ENCODE measurements at regions not wholly inside any gene's neighbourhood (a gene's known extent, or its start where the extent isn't known, plus 50 kb on each side); places are given as distances from the start of the nearest gene placed in this dataset.
"Not testable (repeated sequence)": the region's sequence is repeated elsewhere in the genome, so short reads cannot be mapped to it uniquely, and the experiment has no call there.

DNA sequence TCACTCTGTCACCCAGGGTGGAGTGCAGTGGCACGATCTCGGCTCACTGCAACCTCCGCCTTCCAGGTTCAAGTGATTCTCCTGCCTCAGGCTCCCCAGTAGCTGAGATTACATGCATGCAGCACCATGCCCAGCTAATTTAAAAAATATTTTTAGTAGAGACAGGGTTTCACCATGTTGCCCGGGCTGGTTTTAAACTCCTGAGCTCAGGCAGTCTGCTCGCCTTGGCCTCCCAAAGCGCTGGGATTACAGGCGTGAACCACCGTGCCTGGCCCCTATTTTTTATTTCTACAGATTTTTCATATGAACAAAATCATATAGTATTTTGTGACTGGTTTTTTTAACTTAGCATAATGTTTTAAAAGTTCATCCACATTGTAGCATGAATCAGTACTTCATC lies 310.6 kb downstream of the RPS24 start:
- not testable (repeated sequence) for DNase-seq (ENCODE audit: low spot score)

DNA sequence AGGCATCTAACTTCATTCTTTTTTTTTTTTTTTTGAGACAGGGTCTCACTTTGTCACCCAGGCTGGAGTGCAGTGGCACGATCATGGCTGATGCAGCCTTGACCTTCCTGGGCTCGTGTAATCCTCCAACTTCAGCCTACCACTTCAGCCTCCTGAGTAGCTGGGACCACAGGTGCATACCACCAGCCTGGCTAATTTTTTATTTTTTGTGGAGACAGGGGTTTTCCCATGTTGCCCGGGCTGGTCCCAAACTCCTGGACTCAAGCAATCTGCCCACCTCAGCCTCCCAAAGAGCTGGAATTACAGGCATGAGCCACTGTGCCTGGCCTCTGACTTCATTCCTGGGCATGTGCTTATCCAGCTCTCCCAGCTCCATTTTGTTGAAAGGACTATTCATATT lies 311.9 kb downstream of the RPS24 start:
- not testable (repeated sequence) for DNase-seq (ENCODE audit: low spot score)

DNA sequence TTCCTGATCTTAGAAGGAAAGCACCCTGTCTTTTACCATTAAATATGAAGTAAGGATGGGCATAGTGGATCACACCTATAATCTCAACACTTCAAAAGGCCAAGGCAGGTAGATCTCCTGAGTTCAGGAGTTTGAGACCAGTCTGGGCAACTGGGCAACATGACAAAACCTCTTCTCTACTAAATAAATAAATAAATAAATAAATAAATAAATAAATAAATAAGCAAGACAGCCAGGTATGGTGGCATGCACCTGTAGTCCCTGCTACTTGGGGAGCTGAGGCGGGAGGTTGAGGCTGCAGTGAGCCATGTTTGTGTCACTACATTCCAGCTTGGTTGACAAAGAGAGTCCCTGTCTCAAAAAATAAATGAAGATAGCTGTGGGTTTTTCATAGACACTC lies 313.1 kb downstream of the RPS24 start:
- DNase-seq (ENCODE audit: low spot score), result no peak

DNA sequence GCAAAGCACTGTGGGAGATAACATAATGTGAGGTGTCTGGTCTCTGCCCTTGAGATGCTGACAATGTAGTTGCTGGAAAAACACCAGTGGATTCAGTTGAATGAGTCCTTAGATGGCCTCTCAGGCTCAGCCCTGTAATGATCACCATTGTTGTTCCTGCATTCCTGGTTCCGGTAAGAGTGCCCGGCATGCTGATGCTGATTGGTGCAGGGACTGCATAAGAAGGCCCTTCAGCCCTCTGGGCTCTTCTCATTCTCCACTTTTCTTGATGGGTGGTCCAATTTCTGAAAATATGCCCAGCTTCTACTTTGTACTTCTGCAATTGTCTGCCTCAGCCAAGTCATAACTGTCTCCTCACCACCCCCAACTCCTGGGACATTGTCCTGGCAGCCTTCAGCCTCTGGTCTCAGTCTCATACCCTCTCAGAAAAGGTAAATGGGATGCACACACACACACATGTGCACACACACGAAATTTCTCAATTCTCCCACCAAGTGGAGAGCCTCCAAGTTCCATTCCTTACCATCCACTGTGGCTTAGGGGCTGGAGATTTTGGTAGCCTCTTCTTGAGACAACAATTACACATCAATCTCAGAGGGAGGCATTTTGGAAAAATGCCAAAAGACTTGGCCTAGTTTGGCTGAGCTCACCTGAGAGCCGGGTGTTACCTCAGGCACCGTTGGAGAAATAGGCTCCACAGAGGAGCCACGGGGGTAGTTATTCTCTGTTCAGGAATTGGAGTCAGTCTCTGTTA lies 314.9 kb downstream of the RPS24 start:
- DNase-seq (ENCODE audit: low spot score), result no peak

DNA sequence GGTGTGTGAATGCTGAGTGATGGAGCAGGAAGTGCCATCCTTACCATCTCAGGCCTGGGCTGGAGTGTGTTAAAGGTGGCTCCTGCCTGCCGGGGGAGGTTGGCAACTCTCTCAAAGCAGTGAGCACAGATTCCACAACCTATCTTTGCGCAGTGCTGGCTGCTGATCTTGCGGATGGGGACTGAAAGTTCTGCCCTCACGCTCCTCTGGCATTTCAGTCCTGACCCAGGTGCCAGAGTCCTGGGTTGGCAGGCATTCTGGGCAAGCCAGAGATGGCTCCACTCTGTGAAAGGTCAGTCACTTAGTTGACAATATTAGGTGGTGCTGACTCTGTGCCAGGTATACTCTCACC lies 315.5 kb downstream of the RPS24 start:
- DNase-seq (ENCODE audit: low spot score), result no peak

DNA sequence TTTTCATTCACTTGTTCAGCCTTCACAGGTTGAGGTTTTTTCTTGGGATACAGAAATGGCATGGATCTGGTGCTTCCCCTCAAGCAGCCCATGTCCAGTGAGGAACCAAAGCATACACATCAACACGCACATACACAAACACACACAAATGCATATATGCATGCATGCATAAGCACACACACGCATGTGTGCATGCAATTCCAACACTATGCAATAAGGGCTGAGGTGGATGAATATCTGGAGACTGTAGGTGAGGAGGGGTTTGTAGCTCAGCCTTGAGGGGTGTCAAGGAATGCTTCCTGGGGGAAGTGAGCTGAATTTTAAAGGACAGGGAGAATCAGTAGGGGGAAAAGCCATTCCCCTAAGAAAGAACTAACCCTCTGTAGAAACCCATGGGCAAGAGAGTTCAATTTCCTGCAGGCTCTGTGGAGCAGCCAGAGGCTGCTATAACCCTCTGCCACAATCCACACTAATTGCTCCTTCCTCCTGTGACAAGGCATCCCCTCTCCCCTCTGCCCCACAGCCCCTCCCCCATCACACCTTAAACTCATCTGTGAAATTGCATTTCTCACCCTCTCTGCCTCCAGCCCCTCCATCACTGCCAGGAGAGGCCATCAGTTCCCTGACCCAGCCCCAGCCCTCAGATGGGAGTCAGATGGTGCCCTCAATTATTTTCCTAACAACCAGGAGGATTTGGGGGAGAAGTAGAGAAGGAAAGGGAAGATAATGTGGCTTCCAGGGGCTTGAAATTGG lies 316.4 kb downstream of the RPS24 start:
- no peak for DNase-seq (ENCODE audit: low spot score)

DNA sequence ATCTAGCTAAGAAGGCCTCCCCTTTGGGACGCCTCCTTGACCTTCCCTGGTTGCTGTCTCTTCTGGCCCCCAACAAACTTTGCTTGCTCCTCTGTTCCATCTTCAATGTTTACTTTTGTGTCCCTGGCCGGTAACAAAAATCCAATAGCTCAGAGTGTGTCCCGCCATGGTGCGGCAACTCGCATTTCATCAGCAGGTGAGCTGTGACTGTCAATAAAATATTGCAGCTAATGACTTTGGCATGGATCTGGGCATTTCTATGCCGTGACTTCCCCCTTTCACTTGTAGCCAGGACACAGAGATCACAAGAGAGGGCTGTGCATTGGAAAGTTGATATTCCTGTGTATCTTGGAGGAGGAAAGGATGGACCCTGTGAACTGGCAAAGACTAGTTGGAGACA lies 317.6 kb downstream of the RPS24 start:
- no peak for DNase-seq (ENCODE audit: low spot score)

DNA sequence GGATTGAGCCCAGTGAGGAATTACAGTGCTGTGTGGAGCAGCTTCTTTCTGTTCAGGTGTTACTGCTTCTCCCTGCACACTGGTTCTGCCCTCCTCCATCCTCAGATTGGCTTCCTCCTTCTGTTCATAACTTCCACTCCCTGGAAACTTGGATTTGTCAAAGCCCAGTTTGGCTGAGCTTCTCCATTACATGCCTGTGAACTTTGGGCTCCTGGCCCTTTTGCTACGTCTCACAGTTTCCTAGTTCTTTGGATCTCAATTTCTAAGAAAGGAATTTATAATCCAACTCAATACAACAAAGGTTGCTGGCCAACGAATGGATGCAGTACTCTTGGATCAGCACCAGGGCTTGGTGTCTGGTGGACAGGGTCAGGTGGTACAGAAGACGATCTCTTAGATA lies 318.1 kb downstream of the RPS24 start:
- DNase-seq (ENCODE audit: low spot score), result no peak

DNA sequence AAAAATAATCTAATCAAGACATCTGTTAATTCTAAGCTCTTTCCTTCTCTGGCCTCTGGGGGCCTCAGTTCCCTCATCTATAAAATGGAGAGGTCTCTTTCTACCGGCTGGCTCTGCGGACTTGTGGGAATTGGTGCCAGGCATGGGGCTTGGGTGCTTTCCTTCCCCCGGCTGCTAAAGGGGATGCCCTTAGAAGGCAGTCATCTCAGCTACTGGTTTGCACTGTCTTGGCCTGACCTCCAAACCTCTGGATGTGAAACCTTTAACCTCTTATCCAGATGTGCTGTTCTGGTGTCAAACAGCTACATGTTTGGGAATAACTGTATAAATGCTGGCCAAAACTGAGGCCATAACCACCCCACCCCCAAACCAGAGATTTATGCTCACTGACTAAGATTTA lies 320.0 kb downstream of the RPS24 start:
- DNase-seq (ENCODE audit: low spot score), result no peak

DNA sequence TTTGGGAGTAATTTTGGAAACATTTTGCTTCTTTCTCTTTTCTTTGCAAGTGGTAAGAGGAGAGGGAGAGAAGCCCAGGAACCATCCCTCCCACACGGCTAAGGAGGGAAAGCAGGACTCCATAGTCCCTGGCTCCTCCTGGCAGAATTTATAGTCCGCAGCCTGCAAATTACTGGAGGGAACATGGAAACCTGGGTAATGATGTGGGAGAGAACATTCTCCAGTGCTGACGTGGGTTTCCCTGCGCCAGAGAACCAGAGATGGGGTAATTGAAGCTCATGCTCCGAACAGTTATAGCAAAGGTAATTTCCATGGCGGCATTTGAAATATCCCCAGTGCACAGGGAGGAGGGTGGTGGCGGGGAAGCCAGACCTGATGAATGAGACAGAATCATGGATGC lies 320.4 kb downstream of the RPS24 start:
- DNase-seq (ENCODE audit: low spot score), result no peak

DNA sequence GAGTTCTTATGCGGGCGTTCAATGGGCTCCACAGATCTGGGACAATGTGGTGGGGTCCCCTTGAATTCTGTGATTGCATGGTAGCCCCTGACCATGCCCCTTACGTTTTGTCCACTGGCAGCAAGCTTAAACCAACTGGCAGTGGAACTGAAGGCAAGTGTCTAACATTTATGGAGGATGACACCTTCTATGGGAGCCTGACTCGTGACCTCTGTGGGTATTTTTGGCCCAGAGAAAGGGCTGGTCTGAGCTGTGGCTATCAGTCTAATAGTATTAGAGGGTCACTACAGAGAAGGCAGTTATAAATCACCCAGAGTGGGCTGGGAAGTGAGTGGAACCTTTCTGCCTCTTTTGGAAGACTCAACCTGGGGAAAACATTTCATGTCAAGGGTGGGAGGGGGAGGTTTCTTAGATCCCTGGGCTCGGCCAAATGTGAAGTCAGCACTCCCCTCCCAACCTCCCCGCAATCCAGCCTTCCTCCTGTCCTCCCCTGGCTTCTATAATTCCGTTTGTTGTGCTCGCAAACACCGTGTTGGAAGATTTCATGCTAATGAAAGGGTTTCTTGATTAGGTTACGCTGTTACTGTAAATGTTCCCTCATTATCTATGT lies 322.7 kb downstream of the RPS24 start:
- no peak for DNase-seq (ENCODE audit: low spot score)

DNA sequence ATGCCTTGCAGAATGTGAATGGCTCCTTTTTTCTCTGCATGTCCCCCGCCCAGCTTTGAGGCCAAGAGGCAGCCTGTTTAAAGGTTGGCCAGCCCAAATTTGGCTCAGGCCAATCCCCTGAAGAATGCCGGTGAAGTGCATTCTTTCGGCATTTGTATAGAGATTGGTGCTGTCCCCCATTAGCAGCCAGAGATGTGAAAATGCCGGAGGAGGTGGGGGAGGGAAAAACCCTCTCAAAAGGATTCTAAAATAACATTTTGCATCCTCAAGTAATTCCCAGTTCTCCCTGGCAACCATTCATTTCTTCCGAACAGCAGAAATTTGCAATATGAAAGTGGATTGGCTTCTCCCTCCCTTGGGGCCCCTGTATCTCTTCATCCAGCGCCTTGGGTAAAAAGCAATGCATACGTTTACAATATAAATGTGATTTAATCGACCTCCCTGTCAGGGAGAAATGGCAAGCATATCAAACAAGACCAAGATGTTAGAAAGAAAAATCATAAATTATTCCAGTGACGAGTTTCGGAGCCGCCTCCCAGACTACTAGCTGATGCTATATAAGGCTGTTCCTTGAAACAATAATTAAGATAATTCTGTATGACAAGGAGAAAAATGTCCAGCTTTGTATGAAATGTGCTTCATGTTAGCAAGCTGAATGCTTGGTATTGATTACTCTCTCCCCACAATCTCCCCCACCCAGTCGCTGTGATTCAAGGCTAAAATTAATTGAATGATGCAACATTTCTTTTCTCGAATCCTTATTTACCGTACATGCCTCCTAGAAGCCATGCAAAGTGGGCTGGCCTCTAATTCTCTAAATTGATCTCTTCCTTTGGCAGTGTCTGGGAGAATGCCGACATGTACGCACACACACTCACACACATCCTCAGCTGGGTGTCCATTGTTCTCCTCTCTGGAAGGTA lies 323.7 kb downstream of the RPS24 start:
- DNase-seq (ENCODE audit: low spot score), result peak; percentile 20

DNA sequence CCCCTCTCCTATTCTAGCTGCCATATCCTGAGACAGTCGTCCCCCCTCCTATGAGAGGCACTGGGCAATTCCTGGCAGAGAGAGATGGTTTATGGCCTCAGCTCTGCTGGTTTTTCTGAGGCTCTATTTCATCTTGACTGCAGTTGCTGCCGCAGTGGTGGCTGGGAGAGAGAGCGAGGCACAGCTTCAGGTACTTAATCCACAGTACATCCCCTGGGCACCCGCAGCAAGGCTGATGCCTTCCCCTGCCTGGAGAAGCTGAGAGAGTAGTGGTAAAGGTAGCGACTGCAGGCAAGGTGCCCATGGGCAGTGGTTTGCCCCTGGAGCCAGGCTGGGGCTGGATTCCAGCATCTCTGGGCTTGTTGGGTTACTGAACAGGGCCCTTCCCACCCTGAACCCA lies 324.7 kb downstream of the RPS24 start:
- DNase-seq (ENCODE audit: low spot score), result no peak

DNA sequence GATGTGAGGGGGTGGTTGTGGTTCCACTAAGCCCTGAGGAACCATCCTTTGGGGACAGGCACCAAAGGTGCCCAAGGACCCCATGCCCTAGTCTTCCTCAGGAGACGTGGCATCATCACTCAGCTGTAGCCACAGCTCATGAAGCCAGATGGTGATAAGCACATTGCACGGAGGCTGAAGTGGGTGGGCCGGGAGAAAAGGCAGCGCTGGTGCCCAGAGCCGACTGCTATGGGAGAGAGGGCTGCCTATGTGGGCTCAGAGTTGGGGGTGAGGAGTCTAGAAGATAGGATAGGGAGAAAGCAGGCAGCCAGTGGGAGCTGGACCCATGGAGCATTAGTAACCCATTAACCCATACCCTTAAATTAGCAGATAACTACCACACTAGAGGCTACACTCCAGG lies 325.3 kb downstream of the RPS24 start:
- no peak for DNase-seq (ENCODE audit: low spot score)

DNA sequence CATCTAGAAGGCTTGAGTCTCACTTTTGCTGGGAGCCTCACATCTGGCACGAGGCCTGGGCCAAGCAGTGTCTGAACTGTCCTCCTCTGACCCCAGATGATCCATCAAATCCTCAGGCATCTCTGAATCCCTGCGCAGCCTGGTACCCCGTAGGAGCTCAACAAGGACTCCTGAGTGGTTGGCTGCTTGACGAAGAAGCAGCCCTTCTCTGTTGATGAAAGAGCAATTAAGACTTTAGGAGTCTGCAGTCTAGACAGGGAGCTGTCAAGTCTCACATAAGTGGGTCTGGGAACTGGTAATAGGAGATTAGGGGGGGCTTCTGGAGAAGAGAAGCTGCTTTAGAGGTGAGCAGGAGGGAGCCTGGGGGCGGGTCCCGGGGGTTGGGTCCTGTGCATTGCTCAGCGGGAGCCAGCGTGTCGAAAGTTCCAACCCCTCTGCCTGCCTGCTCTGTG lies 326.0 kb downstream of the RPS24 start:
- DNase-seq (ENCODE audit: low spot score), result no peak

DNA sequence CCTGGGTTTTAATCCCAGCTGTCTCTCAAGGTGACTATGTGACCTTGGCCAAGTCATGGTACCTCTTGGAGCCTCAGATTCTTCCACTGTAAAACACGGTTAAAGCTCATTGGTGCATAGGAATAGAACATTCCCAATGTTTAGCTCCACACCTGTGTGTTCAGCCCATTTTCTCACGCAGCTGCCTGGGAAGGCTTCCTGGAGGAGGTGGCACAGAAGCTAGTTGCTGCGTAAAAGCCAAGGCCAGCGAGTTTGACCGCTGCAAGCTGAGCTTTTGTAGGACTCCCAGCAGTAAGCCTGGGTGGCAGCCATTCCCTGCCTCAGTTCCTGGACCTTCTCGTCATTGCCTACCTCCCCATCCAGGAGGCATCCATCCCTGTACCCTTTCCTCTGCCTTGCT lies 326.6 kb downstream of the RPS24 start:
- no peak for DNase-seq (ENCODE audit: low spot score)

DNA sequence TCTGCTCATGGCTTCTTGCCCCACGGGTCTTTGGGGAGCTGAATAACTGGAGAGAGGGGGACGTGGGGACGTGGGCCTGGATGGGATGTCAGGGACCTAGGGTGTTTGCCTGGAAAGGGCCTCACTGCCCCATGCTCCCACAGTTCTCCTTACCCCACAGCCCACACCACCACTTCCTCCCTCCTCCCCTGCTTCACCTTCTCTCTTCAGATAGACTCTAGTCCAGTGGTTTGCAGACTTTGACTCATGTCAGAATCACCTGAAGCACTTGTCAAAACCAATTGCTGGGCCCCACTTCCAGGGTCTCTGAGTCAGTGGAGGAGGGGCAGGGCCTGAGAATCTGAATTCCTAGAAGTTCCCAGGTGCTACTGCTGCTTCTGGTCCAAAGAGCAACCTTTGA lies 327.4 kb downstream of the RPS24 start:
- DNase-seq (ENCODE audit: low spot score), result no peak

DNA sequence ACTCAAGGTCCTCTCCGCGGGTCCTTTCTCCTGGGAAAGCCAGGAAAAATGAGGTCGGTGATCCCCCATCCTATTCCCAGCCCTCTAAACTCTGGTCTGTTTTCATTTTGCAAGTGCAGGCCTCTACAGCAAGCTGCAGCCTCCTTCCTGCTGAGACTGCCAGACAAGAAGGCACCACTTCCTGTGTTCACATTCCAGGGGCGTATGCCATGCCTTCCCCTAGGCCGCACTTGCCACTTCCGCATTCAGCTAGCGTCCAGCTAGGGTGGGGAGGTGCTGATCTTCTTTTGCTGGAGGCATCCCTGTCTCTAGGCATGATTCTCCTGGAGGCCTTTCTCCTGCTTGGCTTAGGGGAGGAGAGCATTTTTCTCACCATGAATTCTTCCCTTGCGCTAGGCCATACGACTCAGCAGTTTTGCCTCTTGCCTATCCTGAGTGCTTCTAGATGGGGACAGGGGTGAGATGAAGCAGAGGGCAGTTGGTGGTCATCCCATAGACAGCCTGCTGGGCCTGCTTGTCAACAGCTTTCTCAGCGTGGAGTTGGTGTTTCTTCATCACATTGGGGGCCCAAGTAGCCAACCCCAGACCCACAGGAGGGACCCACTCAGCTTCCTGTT lies 328.9 kb downstream of the RPS24 start:
- DNase-seq (ENCODE audit: low spot score), result no peak

DNA sequence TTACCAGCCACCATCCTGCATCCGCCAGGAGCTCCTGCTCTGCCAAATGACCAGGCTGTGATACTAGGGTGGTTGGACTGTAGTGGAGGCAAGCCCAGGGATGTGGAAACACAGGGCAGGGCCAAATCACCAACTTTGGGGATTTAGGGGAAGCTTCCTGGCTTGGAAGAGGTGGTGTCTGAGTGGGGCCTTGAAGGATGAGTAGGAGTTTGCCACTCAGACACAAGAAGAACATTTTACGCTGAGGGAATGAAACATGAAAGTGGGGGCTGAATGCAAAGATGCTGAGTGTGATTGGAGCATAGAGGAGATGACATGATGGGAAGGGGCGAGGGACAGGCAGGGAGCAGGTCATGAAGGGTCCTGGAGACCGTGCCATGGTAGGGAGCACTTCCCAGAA lies 329.5 kb downstream of the RPS24 start:
- DNase-seq (ENCODE audit: low spot score), result no peak

DNA sequence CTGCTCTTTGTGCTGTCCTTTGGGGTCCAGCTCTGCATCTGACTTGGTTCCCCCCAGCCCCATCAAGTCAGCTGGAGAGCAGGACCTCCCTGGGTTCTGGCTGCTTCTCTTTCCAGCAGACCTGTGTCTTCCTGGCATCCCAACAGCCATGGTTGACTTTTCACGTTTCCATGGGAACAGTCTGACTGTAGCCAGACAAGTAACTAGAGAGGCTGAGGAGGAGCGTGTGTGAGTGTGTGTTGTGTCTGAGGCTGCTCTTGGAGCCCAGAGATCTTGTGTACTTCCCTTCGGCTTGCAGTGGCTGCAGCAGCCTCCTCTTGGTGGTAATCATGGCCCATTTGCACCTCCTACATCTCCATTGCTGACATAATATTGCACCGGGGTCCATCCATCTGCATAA lies 332.0 kb downstream of the RPS24 start:
- DNase-seq (ENCODE audit: low spot score), result no peak

DNA sequence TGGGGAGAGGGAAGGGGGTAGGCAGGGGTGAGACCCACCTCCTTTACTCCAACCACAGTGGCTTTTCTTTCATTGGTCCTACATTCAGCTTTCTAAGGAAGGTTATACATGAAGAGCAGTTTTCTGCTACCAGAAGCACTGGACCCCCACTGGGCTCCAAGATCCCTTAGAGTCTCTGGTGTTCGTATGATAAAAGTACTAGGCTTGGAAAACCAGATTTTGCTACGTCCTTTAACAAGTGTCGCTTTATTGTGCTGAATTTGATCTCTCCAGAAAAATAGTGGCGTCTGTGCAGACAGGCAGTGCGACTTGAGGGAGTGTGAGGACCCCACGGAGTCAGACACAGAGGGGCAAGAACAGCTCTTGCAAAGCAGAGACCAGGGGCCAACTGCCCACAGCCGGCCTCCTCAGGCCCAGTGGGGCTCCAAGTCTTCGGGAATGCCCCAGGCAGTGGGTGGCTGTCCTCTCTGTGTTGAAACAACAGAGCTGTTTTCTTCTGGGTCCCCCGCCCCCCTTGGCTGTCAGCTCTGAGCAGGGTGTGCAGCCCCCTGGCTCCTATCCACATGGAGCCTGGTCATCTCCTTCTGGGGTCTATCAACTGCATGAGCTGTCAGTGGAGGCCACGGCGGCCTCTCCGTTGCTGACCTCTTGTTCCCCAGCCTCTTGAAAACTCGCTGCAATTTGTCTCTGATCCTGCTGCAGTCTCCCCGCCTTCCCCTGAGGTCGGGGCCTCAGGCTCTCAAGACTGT lies 333.2 kb downstream of the RPS24 start:
- DNase-seq (ENCODE audit: low spot score), result no peak

All from COLO829 (cell line).